SH-SY5Y (cell line): ENCODE measurements at regions not wholly inside any gene's neighbourhood (a gene's known extent, or its start where the extent isn't known, plus 50 kb on each side); places are given as distances from the start of the nearest gene placed in this dataset.

Source experiments
- GATA2 ChIP-seq: IDR thresholded peaks from 2 replicates; pipeline ENCODE4 v1.6.1; 2011; ENCODE audit warnings: mild to moderate bottlenecking, low read depth, low read length
- GATA3 ChIP-seq: IDR thresholded peaks from 2 replicates; pipeline ENCODE4 v1.6.1; 2011; ENCODE audit warnings: low read depth, mild to moderate bottlenecking, low read length, moderate library complexity

DNA sequence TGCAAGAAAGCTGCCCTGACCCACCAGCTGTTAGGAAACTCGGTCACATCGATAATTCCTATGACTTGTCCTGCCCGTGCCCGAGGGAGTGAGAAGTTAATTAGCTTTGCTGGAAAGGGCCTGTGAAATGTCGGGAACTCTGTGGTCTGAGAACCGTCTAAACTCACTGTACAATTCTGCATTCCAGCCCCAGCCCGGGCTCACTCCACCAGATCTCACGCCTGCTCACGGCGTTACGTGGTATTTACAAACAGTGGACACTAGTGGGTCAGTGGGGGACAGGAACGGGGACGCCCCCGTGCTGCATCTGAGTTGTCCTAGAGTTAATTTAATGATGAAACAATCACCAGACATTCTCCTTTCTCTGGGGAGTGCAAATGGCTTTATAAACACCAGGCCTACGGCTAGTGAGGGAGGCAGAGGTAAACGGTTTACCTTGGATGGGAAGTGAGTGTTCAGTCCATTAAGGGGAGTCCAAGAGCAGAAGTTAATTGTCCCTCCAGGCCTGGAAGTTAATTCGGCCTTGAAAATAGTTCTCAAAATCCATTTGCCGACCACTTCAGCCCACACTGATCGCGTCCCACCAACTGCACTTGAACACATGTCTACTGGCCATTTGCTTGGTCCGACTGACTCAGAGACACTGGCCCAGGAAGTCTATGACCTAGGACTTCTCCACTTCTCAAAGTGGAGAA lies 93.5 kb upstream of the MED13L start:
- TF ChIP-seq GATA3 (no peak), GATA2 (no peak)
